Activated CD4-positive, alpha-beta memory T cell treated with anti-CD3 and anti-CD28 coated beads for 36 hours (primary cell): ENCODE measurements at regions not wholly inside any gene's neighbourhood (a gene's known extent, or its start where the extent isn't known, plus 50 kb on each side); places are given as distances from the start of the nearest gene placed in this dataset.

Experiments used
- CTCF ChIA-PET: fragments of 350-600 bp; sonication (Branson Sonifier 250); formaldehyde crosslinking; loops from one replicate; lab custom pipeline; 2021; ENCODE audit warnings: antibody characterized with exemption, inconsistent platforms; lab: Charles Lee
- POLR2A ChIA-PET: fragments of 350-600 bp; sonication (Branson Sonifier 250); formaldehyde crosslinking; loops from one replicate; lab custom pipeline; 2021; ENCODE audit warnings: antibody characterized with exemption; lab: Charles Lee
- DNase-seq: peaks from one replicate; pipeline ENCODE4 v3.0.0-alpha.2; 2020
- H3K27ac Mint-ChIP-seq: one replicate; pipeline ENCODE4 v1.8.0; 2021; ENCODE audit warnings: mixed read lengths
- H3K27me3 Mint-ChIP-seq: one replicate; pipeline ENCODE4 v1.8.0; 2021; ENCODE audit warnings: mixed read lengths
- H3K36me3 Mint-ChIP-seq: one replicate; pipeline ENCODE4 v1.8.0; 2021; ENCODE audit warnings: mixed read lengths
- H3K4me1 Mint-ChIP-seq: one replicate; pipeline ENCODE4 v1.8.0; 2021; ENCODE audit warnings: low read depth, mixed read lengths
- H3K4me3 Mint-ChIP-seq: one replicate; pipeline ENCODE4 v1.8.0; 2021; ENCODE audit warnings: mild to moderate bottlenecking, mixed read lengths
- H3K9me3 Mint-ChIP-seq: one replicate; pipeline ENCODE4 v1.8.0; 2021; ENCODE audit warnings: mixed read lengths
- intact Hi-C: fragments of 100-400 bp; cut with micrococcal nuclease; formaldehyde crosslinking; loops from one replicate; pipeline ENCODE4 v1.15.1; 2023

DNA sequence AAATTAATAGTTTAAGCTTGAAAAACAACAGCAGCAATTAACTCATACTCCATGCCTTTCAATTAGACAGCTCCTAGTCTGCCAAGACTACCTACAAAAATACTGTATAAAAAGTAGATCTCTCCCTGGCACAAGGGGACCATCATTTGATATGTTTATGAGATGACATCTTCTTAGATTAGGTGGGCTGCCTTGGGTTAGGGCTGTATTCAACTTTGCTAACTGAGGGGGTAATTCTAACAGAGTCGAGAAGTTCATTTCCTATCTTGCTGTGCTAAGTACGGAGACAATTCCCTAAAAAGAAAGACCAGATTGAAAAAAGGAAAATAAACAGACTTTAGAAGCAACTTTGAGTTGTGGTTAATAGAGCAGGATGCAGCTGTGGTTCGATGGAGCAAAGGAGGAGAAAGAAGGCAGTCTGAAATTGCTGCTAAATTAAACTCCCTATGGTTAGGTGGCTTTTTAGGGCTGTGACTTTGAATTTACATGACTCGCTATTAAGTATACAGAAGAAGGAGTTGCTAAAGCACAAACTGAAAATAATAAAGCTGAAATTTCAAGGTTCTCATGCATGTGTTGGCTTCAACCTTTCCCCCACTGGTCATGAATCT lies 75.4 kb downstream of the CDC7 start:
- POLR2A ChIA-PET: no interaction called here
- DNase-seq: no peak
- Mint-ChIP-seq H3K27ac (no peak overlapping the region), H3K9me3 (no peaks in the 10 kb centered on the region), H3K27me3 (no peaks in the 10 kb centered on the region), H3K4me3 (no peak overlapping the region), H3K36me3 (no peaks in the 10 kb centered on the region), H3K4me1 (peaks cover 21% of the 10 kb centered on the region)
- CTCF ChIA-PET: interaction anchor here (0.5 kb wide), 1 partner anchor 421 kb away, joined by 3 read pairs; no protein-coding TSS in a partner anchor
- intact Hi-C loops: no loop called here

DNA sequence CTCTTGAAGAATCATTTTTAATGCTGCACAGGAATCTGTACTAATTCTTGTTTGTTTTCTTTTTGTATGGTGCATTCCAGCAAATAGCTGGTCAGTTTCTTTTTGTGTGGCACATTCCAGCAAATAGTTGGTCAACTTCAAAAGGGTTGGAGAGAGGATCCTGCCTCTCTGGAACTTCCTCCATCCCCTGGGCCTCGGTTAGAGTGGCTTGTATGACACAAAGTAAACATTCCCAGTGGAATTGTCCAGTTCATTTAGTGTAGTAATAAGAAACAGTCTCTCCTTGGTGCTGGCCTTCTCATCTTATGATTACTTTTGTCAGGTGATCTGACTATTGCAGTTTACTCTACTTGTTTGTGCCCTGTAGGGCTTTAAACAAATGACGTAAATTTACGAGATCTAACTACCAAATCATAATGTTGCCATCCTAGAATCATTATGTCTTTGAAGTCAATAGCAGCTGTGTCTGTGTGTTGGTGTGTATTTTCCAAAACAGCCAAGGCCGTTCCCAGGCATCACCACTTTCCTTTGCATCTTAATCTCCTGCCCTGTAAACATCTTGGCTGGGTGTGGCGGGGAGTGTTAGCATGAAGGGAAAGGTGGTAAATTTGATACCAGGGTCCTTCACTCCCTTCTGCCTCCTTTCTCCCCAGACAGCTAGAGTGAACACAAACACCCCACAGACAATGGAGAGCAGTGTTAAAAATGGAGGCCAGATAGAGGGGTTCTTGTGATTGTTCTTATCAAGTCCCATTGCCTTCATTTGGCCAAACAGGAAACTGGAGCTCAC lies 77.9 kb downstream of the CDC7 start:
- H3K4me3 Mint-ChIP-seq: no peak overlapping the region
- peaks cover 15% of the 10 kb centered on the region for H3K4me1 Mint-ChIP-seq
- H3K27ac Mint-ChIP-seq: no peak overlapping the region
- H3K9me3 Mint-ChIP-seq: no peaks in the 10 kb centered on the region
- no peak for DNase-seq
- H3K27me3 Mint-ChIP-seq: no peaks in the 10 kb centered on the region
- ChIA-PET CTCF (interaction anchor here (0.9 kb wide), 1 partner anchor 66 kb away, joined by 3 read pairs; no protein-coding TSS in a partner anchor), POLR2A (interaction anchor here (1.5 kb wide), 1 partner anchor 13 kb away, joined by 4 read pairs; no protein-coding TSS in a partner anchor)
- intact Hi-C loops: no loop called here
- H3K36me3 Mint-ChIP-seq: no peaks in the 10 kb centered on the region

DNA sequence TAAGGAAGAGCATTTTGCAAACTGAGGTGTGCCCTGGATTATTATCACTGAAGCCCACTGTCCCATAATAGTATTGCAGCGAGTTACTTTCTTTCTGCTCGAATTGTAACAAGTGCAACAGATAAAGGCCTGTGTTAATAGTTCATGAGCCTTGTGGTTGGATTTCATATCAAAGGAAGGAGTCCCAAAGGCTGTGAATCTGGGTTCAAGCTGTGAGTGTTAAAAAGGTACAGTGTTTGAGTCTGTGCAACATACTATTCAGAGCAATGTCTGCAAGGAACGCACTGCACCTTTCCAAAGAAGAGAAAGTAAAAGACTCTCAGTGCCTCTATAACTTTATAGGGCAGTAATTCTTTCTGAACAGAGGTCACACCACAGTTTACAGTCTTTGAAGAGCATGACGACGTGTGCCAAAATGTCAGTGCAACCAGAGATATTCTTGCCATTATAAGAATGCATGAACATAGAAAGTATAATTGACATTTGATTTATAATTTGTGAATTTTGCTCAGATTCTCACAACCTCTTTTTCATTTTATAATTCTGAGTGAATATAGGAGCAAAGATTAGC lies 79.1 kb downstream of the CDC7 start:
- intact Hi-C loops: no loop called here
- H3K27me3 Mint-ChIP-seq: no peaks in the 10 kb centered on the region
- no peak overlapping the region for H3K27ac Mint-ChIP-seq
- DNase-seq: no peak
- POLR2A ChIA-PET: interaction anchor here (1.5 kb wide), 1 partner anchor 14 kb away, joined by 4 read pairs; no protein-coding TSS in a partner anchor
- peaks cover 15% of the 10 kb centered on the region for H3K4me1 Mint-ChIP-seq
- H3K36me3 Mint-ChIP-seq: no peaks in the 10 kb centered on the region
- H3K4me3 Mint-ChIP-seq: no peak overlapping the region
- CTCF ChIA-PET: interaction anchor here (0.9 kb wide), 1 partner anchor 67 kb away, joined by 3 read pairs; no protein-coding TSS in a partner anchor
- H3K9me3 Mint-ChIP-seq: no peaks in the 10 kb centered on the region

DNA sequence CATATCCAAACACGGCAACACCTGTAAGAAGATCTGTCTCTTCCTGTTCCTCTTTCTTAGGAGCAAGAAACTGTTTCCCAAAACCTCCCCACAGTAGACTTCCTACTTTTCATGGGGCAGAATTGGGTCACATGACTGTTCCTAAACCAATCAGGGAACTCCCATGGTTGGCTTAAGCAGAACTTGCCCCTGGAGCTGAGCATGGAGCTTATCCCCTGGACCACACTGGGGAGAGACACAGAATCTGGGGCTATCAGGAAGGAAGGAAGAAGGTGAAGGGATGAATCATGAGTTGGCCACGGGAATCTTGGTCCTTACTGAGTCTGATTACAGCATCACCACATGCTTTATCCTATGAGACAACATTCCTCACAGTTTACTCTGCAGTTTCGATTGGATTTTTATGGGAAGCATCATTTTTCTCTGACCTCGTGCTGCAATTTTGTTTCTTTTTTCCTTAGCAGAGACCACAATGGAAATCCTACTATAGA lies 81.8 kb downstream of the CDC7 start:
- intact Hi-C loops: no loop called here
- ChIA-PET POLR2A (no interaction called here), CTCF (no interaction called here)
- Mint-ChIP-seq H3K36me3 (no peaks in the 10 kb centered on the region), H3K9me3 (no peaks in the 10 kb centered on the region), H3K4me3 (no peak overlapping the region), H3K4me1 (no peaks in the 10 kb centered on the region), H3K27me3 (no peaks in the 10 kb centered on the region), H3K27ac (no peak overlapping the region)
- no peak for DNase-seq

DNA sequence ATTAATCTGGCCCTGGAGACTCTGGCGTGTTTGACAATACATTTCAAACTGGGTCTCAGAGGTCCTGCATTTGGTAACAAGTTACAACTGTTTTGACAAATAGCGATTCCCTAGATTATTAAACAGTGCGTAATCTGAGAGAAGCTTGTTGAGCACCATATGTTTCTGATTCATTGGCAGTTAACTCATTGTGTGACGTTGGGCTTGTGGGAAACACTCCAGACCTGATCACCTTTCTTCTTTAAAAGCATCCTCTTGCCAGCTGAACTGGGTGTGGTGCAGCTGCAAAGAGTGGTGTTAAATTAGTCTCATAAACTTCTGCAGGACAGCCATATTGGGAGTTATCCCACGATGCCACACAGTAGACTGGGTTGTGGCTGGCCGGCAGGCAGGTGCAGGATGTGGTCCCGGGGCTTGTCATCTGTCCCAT lies 82.7 kb downstream of the CDC7 start:
- intact Hi-C loops: no loop called here
- Mint-ChIP-seq H3K4me1 (no peaks in the 10 kb centered on the region), H3K4me3 (no peak overlapping the region), H3K9me3 (no peaks in the 10 kb centered on the region), H3K36me3 (no peaks in the 10 kb centered on the region), H3K27ac (no peak overlapping the region), H3K27me3 (no peaks in the 10 kb centered on the region)
- ChIA-PET CTCF (no interaction called here), POLR2A (no interaction called here)
- no peak for DNase-seq

DNA sequence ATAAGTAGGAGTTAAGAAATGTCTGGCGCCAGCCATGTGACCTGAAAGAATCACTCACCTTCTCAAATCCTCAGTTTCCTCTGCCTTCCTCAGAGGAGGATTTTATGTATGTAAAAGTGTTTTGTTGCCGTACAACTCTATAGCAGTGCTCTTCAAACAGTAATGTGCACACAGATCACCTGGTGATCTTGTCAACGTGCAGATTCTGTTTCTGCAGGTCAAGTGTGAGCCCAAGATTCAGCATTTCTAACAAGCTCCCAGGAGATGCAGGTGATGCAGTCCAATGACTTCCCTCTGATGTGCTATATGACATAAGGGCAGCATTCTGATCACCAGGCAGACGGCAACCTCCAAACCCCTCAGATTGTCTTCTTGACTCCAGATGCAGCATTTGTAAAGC lies 83.7 kb downstream of the CDC7 start:
- no peak for DNase-seq
- CTCF ChIA-PET: no interaction called here
- Mint-ChIP-seq H3K27ac (no peak overlapping the region), H3K4me1 (no peaks in the 10 kb centered on the region), H3K9me3 (no peaks in the 10 kb centered on the region), H3K4me3 (no peak overlapping the region), H3K36me3 (no peaks in the 10 kb centered on the region), H3K27me3 (no peaks in the 10 kb centered on the region)
- POLR2A ChIA-PET: no interaction called here
- intact Hi-C loops: no loop called here

DNA sequence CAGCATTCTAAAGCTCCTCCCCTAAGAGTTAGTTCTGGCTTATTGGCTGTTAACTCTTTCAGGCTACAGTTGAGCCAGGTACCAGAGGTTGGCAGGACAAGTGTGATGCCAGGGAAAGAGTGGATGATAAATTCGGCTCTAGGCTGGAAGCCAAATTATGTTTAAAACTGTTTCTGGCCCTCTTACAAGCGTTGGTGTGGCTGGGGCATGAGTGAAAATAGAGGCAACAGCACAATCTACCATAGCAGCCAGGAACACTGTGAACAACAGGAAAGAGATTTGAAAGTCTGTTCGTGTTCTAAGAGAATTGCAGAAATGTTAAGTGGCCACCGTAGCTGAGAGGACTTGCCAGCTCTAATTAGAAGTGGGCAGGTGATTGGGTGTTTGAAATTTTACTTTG lies 84.2 kb downstream of the CDC7 start:
- no peaks in the 10 kb centered on the region for H3K4me1 Mint-ChIP-seq
- intact Hi-C loops: no loop called here
- H3K4me3 Mint-ChIP-seq: no peak overlapping the region
- no peak for DNase-seq
- CTCF ChIA-PET: no interaction called here
- H3K9me3 Mint-ChIP-seq: no peaks in the 10 kb centered on the region
- H3K27ac Mint-ChIP-seq: no peak overlapping the region
- H3K36me3 Mint-ChIP-seq: no peaks in the 10 kb centered on the region
- POLR2A ChIA-PET: no interaction called here
- H3K27me3 Mint-ChIP-seq: no peaks in the 10 kb centered on the region

DNA sequence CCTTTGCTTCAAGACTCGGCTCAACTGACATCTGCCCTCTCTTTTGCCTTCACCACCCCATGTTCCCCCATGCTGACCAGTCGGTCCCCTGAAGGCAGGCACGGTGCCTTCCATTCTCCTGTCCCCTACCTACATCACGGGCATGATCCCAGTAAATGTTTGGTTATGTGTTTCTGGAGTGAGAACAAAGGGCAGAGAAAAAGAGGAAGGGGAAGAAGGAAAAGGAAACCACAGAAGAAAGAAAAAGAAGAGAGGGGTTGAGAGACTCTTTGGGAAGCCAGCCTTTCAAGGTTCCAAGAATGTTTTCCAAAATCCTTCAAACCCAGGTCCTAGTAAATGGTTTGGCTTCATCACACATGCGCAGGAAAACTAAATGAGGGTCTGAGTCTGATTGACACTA lies 84.9 kb downstream of the CDC7 start:
- Mint-ChIP-seq H3K27me3 (no peaks in the 10 kb centered on the region), H3K27ac (no peak overlapping the region), H3K36me3 (no peaks in the 10 kb centered on the region), H3K9me3 (no peaks in the 10 kb centered on the region), H3K4me1 (no peaks in the 10 kb centered on the region), H3K4me3 (no peak overlapping the region)
- intact Hi-C loops: no loop called here
- POLR2A ChIA-PET: no interaction called here
- DNase-seq: no peak
- CTCF ChIA-PET: no interaction called here

DNA sequence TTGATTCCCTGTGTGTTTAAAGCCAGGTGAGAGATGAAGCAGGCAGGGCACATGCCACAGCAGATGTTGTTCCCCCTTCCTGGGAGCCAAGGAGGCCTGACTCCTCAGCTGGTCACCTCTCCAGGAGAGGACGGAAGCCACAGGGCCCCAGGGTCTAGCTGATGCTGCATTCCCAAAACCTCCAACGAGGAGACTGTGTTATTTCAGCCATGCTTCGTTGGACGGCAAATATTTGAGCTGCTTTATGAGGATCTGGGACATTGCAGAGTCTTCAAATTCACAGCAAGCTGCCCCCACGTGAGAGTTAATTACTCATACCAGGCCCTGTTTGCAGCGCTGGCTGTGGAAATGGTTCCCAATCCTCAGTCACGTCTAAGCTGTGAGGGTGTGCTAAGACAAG lies 85.3 kb downstream of the CDC7 start:
- no peaks in the 10 kb centered on the region for H3K27me3 Mint-ChIP-seq
- POLR2A ChIA-PET: no interaction called here
- no peaks in the 10 kb centered on the region for H3K9me3 Mint-ChIP-seq
- H3K36me3 Mint-ChIP-seq: no peaks in the 10 kb centered on the region
- intact Hi-C loops: no loop called here
- H3K27ac Mint-ChIP-seq: no peak overlapping the region
- no peak overlapping the region for H3K4me3 Mint-ChIP-seq
- DNase-seq: no peak
- peaks cover 2% of the 10 kb centered on the region for H3K4me1 Mint-ChIP-seq
- CTCF ChIA-PET: no interaction called here

DNA sequence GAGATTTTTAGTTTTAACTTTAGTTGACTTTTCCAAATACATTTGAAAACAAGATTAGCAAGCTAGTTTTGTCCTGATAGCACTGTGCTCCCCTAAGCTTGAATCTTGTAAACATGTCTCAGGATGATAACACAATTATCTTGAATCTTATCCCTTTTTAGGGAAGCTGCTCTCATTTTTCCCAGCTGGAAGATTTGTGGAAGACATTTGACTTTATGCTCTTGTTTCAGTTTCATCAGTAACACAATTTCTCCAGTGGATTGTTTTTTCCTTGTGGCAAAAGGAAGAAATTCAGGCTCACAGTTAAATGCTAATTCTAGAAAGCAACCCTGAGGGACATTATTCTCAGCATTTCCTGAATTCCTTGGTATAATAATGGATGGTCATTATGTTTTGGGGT lies 88.8 kb downstream of the CDC7 start:
- POLR2A ChIA-PET: no interaction called here
- Mint-ChIP-seq H3K36me3 (no peaks in the 10 kb centered on the region), H3K4me3 (no peak overlapping the region)

DNA sequence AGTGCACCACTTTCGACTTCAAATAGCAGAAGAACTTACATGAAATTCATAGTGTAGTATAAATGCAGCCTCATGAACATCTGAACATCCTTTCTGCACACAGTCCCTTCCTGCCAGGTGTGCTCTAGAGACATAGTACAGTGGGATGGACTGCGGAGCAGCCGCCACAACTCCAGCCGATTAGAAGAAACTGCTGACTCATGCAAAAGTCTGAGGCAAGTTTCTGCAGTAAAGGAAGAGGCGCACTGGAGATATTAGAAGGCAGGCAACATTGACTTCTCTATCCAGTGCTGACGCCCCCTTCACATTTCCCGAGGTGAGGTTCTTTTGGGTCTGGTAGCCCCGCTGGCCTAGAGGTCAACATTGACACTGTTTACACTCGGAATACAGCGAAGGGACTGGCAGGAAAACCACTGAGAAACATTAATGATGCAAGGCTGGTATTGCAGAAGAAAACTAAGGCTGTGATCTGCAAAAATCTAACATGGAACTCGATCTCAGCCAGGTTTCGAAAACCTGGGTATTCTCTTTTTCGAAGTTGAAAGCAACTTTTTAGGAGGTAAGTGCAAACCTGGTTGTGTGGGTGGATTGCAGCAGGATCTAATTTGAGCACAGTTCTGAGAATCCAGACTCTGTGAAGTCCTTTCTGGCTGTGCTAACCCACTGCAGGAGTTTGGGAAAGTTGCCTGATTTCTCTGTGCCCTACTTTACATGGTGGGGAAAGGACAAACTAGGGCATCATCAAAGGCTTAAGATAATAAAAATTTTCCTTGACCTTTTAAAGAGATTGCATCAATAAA lies 90.7 kb downstream of the CDC7 start:
- Mint-ChIP-seq H3K4me1 (peaks cover 25% of the 10 kb centered on the region), H3K9me3 (no peaks in the 10 kb centered on the region), H3K27ac (peak overlapping the region; percentile 79), H3K27me3 (no peaks in the 10 kb centered on the region), H3K4me3 (peak overlapping the region; percentile 44), H3K36me3 (no peaks in the 10 kb centered on the region)
- peak; percentile 23 for DNase-seq
- intact Hi-C loops: no loop called here
- CTCF ChIA-PET: interaction anchor here (0.8 kb wide), 1 partner anchor 52 kb away, joined by 3 read pairs; no protein-coding TSS in a partner anchor
- POLR2A ChIA-PET: no interaction called here

More for the DNA sequence above, 88.8 kb downstream of the CDC7 start:
- intact Hi-C loops: no loop called here
- DNase-seq: no peak
- H3K9me3 Mint-ChIP-seq: no peaks in the 10 kb centered on the region
- CTCF ChIA-PET: no interaction called here
- no peaks in the 10 kb centered on the region for H3K27me3 Mint-ChIP-seq
- H3K4me1 Mint-ChIP-seq: peaks cover 25% of the 10 kb centered on the region
- H3K27ac Mint-ChIP-seq: no peak overlapping the region
